Psoas muscle (tissue), 7 donors: ENCODE measurements at regions not wholly inside any gene's neighbourhood (a gene's known extent, or its start where the extent isn't known, plus 50 kb on each side); places are given as distances from the start of the nearest gene placed in this dataset.

Experiments used
- ATAC-seq, 4 donors: fragments of 200-7000 bp; cut with Tn5 transposase; one replicate each; pipeline ENCODE4 v1.9.1; 2020; ENCODE audit warnings: moderate library complexity in 3 of 4, mild to moderate bottlenecking in 2 of 4
- DNase-seq, 2 donors: peaks; one replicate each; pipeline ENCODE4 v3.0.0-alpha.2; 2020
- H3K27ac ChIP-seq: fragments of 200-600 bp; one replicate; pipeline ENCODE4 v1.8.0; 2022
- H3K27me3 ChIP-seq, 3 donors: fragments of 200-600 bp in 1 of 3; one replicate each; pipeline versions ENCODE4 v1.6.1 to v1.8.0; 2013 to 2022; ENCODE audit warnings: low read length in 2 of 3, mild to moderate bottlenecking in 2 of 3, moderate library complexity in 1 of 3; ENCODE audit not compliant: insufficient read depth in 3 of 3
- H3K36me3 ChIP-seq, 2 donors: fragments of 200-600 bp in 1 of 2; one replicate each; pipeline versions ENCODE4 v1.6.1 to v1.8.0; 2013 to 2022; ENCODE audit warnings: low read depth in 1 of 2, mild to moderate bottlenecking in 1 of 2, moderate library complexity in 1 of 2; ENCODE audit not compliant: insufficient read depth in 1 of 2
- H3K4me1 ChIP-seq: fragments of 200-600 bp; one replicate; pipeline ENCODE4 v1.8.0; 2022
- H3K4me3 ChIP-seq: fragments of 200-600 bp; one replicate; pipeline ENCODE4 v1.8.0; 2022; ENCODE audit warnings: mild to moderate bottlenecking
- H3K9me3 ChIP-seq: fragments of 200-600 bp; one replicate; pipeline ENCODE4 v1.8.0; 2022
- CTCF ChIP-seq: fragments of 200-600 bp; IDR thresholded peaks from one replicate; pipeline ENCODE4 v1.8.0; 2022; ENCODE audit warnings: antibody characterized with exemption
- WGBS, 3 donors: extraction: QIAGEN DNeasy Blood & Tissue Kit; methylation state at CpG; one replicate each; pipeline versions ENCODE4 v1.1.6 to v1.1.7; 2013; 5-methylcytosine and 5-hydroxymethylcytosine counted together
- intact Hi-C, 2 donors: fragments of 100-400 bp; cut with DNase I; formaldehyde crosslinking; loops; one replicate each; pipeline versions ENCODE4 v1.11.0 to v1.14.2; 2022
- donor health status: healthy with polysubstance abuse.
- donor health status: DM: no; HTN: no; CAD: no; lungs with moderate emphysema.
- donor health status: Bipolar disorder and iron deficiency.
- donor health status: healthy.
- donor health status: DM: yes; HTN: yes; CAD: no.
- donor health status: DM: no; HTN: no; CAD: no.
- donor health status: DM: yes; HTN: yes; CAD: no.

GRCh38 chr1:208569181-208569580 lies 325.0 kb upstream of the PLXNA2 start:
- Histone ChIP-seq H3K27ac (no peak overlapping the region), H3K27me3 (no peaks in the 10 kb centered on the region), H3K9me3 (no peaks in the 10 kb centered on the region), H3K4me3 (no peak overlapping the region), H3K4me1 (no peaks in the 10 kb centered on the region), H3K36me3 (no peaks in the 10 kb centered on the region)
- DNase-seq (no peak), ATAC-seq (no peak)
- TF ChIP-seq CTCF = no peak
- WGBS, 3 donors = 98 to 100% (median 100%) methylated on average over 1 of the region's 1 CpG
- intact Hi-C loops = no loop called here

DNA sequence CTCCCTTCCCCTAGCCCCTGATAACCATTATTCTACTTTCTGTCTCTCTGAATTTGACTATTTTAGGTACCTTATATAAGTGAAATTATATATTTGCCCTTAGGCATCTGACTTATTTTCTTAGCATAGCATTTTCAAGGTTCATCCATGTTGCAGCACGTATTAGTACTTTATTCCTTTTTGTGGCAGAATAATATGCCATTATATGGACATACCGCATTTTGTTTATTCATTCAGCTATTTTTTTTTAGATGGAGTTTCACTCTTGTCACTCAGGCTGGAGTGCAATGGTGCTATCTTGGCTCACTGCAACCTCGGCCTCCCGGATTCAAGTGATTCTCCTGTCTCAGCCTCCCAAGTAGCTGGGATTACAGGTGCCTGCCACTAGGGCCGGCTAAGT lies 326.2 kb upstream of the PLXNA2 start:
- no peak for TF ChIP-seq CTCF
- Histone ChIP-seq H3K36me3 (no peaks in the 10 kb centered on the region), H3K9me3 (no peaks in the 10 kb centered on the region), H3K27ac (no peak overlapping the region), H3K4me3 (no peak overlapping the region), H3K4me1 (no peaks in the 10 kb centered on the region), H3K27me3 (no peaks in the 10 kb centered on the region)
- DNase-seq (no peak), ATAC-seq (no peak)
- intact Hi-C loops = no loop called here
- WGBS, 3 donors = 91 to 99% (median 92%) methylated on average over 5 of the region's 5 CpGs

DNA sequence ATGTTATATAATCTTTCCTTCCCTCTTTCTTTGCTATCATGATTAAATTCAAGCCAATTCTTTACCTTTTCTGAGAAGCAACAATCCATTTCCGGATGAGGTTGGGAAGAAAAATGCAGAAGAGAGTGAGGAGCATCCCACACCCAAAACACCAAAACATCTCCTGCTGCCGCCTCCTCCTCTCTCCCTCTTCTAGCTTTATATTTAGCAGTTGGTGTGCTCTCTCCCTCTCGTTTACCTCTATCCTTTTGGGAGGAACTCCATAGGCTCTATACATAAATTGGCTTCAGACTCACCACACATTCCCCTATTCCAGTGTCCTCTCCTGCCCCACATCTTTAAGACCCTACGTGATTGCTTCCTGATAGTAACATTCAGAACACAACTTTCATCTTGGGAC lies 332.2 kb upstream of the PLXNA2 start:
- intact Hi-C loops = no loop called here
- Histone ChIP-seq H3K9me3 (no peaks in the 10 kb centered on the region), H3K36me3 (no peaks in the 10 kb centered on the region), H3K27me3 (no peaks in the 10 kb centered on the region), H3K4me3 (no peak overlapping the region), H3K4me1 (no peaks in the 10 kb centered on the region), H3K27ac (no peak overlapping the region)
- 90 to 92% (median 92%) methylated on average over 4 of the region's 4 CpGs for WGBS, 3 donors
- ATAC-seq (no peak), DNase-seq (no peak)
- TF ChIP-seq CTCF = no peak

DNA sequence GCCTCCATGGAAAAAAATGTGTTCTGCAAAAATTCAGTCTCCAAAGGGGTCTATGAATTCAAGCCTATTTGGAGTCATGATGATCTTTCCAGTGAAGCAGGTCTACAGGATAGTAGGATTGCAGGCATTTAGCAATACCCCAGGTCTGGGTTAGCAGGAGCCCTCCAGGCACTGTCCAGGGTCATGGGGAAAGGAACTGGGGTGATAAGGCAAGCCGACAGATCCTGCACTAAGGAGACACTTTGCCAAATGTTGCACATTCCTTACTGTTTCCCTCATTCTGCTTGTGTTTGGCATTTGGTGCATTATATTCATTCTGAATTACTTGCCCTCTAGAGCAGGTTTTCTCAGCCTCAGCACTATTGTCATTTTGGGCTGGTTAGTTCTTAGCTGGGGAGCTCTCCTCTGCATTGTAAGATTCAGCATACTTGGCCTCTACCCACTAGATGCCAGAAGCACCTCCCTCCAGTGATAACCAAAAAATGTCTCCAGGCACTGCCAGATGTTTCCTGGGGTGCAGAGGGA lies 333.3 kb upstream of the PLXNA2 start:
- Histone ChIP-seq H3K9me3 (no peaks in the 10 kb centered on the region), H3K4me3 (no peak overlapping the region), H3K27me3 (no peaks in the 10 kb centered on the region), H3K36me3 (no peaks in the 10 kb centered on the region), H3K4me1 (no peaks in the 10 kb centered on the region), H3K27ac (no peak overlapping the region)
- no peak for TF ChIP-seq CTCF
- intact Hi-C loops = no loop called here
- ATAC-seq = no peak
- 15 to 50% (median 24%) methylated on average over 1 of the region's 1 CpG for WGBS, 3 donors
- no peak for DNase-seq

- no peak for TF ChIP-seq CTCF
- DNase-seq = no peak
- H3K36me3 ChIP-seq = no peaks in the 10 kb centered on the region
- 30 to 42% (median 39%) methylated on average over 3 of the region's 3 CpGs for WGBS, 3 donors
- no peaks in the 10 kb centered on the region for H3K4me1 ChIP-seq
- H3K27ac ChIP-seq = no peak overlapping the region
- ATAC-seq = no peak
- no peaks in the 10 kb centered on the region for H3K27me3 ChIP-seq
- no peak overlapping the region for H3K4me3 ChIP-seq
- intact Hi-C loops = no loop called here
- no peaks in the 10 kb centered on the region for H3K9me3 ChIP-seq
These were observed 337.0 kb upstream of the PLXNA2 start for GRCh38 chr1:208581209-208581608.
